HG02885 (cell line): ENCODE measurements at regions not wholly inside any gene's neighbourhood (a gene's known extent, or its start where the extent isn't known, plus 50 kb on each side); places are given as distances from the start of the nearest gene placed in this dataset.

Experiments used
- ATAC-seq: cut with Tn5 transposase; IDR thresholded peaks from one replicate; pipeline ENCODE4 v1.9.1; 2021; ENCODE audit warnings: mild to moderate bottlenecking; ENCODE audit not compliant: unreplicated experiment, poor library complexity

GRCh38 chr1:36722871-36723270 is 240.2 kb upstream of the CSF3R start:
- no peak for ATAC-seq

GRCh38 chr1:36721261-36721660 is 238.5 kb upstream of the CSF3R start:
- no peak for ATAC-seq

GRCh38 chr1:36717431-36717830 is 234.7 kb upstream of the CSF3R start:
- ATAC-seq: no peak

- no peak for ATAC-seq
Measured at GRCh38 chr1:36715797-36716196, 233.1 kb upstream of the CSF3R start.

- ATAC-seq: no peak
Measured at GRCh38 chr1:36714301-36714700, 231.6 kb upstream of the CSF3R start.

- ATAC-seq: no peak
Measured at GRCh38 chr1:36711480-36711879, 228.8 kb upstream of the CSF3R start.

GRCh38 chr1:36710951-36711350 is 228.2 kb upstream of the CSF3R start:
- ATAC-seq: no peak

GRCh38 chr1:36709869-36710481 is 227.3 kb upstream of the CSF3R start:
- no peak for ATAC-seq

GRCh38 chr1:36708587-36708986 is 225.9 kb upstream of the CSF3R start:
- ATAC-seq: no peak

- no peak for ATAC-seq
Measured at GRCh38 chr1:36707221-36707620, 224.5 kb upstream of the CSF3R start.

GRCh38 chr1:36706416-36706815 is 223.7 kb upstream of the CSF3R start:
- ATAC-seq: no peak

- ATAC-seq: no peak
Measured at GRCh38 chr1:36705629-36706028, 222.9 kb upstream of the CSF3R start.

GRCh38 chr1:36703526-36704208 is 221.0 kb upstream of the CSF3R start:
- no peak for ATAC-seq

GRCh38 chr1:36702963-36703362 is 220.2 kb upstream of the CSF3R start:
- no peak for ATAC-seq

- no peak for ATAC-seq
Measured at GRCh38 chr1:36699113-36699911, 216.6 kb upstream of the CSF3R start.

GRCh38 chr1:36697836-36698605 is 215.3 kb upstream of the CSF3R start:
- no peak for ATAC-seq

GRCh38 chr1:36696261-36696940 is 213.7 kb upstream of the CSF3R start:
- ATAC-seq: no peak

- no peak for ATAC-seq
Measured at GRCh38 chr1:36693603-36694002, 210.9 kb upstream of the CSF3R start.

- ATAC-seq: no peak
Measured at GRCh38 chr1:36693161-36693525, 210.4 kb upstream of the CSF3R start.

GRCh38 chr1:36692465-36693160 is 209.9 kb upstream of the CSF3R start:
- ATAC-seq: no peak
